GM19452 (cell line): ENCODE measurements at regions not wholly inside any gene's neighbourhood (a gene's known extent, or its start where the extent isn't known, plus 50 kb on each side); places are given as distances from the start of the nearest gene placed in this dataset.

Experiments
- ATAC-seq: cut with Tn5 transposase; IDR thresholded peaks from one replicate; pipeline ENCODE4 v1.9.1; 2021; ENCODE audit not compliant: unreplicated experiment

DNA sequence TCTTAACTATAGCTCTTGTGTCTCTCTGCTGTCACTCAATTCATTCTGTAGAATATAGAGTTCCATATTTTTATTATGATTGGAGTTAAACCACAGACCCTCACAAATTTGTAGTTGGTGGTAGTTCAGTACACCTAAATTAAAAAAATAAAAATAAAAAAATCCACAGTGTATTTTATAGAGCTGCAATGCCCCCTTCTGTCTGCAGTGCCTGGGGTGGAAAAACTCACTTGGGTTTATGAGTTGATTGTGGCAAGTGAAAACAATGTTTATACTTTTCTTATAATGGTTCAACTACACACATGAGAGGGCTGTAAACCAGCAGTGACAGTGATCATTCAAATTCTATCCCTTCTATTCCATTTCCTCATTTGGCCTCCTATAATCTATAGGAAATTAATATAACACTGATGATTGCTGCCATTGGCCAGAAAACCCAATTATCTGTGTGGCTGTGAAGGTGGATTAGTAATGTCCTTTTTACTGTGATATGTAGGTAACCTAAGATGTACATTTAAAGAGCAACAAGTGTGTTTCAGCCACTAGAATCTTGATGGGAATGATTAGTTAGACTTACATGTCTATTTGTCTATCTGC lies 166.9 kb upstream of the LRIG3 start:
- no peak for ATAC-seq

GRCh38 chr12:59086126-59086525 lies 165.8 kb upstream of the LRIG3 start:
- no peak for ATAC-seq

GRCh38 chr12:59085690-59086089 lies 165.4 kb upstream of the LRIG3 start:
- no peak for ATAC-seq

GRCh38 chr12:59084511-59085375 lies 164.4 kb upstream of the LRIG3 start:
- no peak for ATAC-seq

GRCh38 chr12:59082952-59083351 lies 162.6 kb upstream of the LRIG3 start:
- no peak for ATAC-seq

GRCh38 chr12:59080101-59080500 lies 159.8 kb upstream of the LRIG3 start:
- no peak for ATAC-seq

GRCh38 chr12:59079472-59079871 lies 159.2 kb upstream of the LRIG3 start:
- no peak for ATAC-seq

- ATAC-seq = no peak
Measured at GRCh38 chr12:59079002-59079401, 158.7 kb upstream of the LRIG3 start.

DNA sequence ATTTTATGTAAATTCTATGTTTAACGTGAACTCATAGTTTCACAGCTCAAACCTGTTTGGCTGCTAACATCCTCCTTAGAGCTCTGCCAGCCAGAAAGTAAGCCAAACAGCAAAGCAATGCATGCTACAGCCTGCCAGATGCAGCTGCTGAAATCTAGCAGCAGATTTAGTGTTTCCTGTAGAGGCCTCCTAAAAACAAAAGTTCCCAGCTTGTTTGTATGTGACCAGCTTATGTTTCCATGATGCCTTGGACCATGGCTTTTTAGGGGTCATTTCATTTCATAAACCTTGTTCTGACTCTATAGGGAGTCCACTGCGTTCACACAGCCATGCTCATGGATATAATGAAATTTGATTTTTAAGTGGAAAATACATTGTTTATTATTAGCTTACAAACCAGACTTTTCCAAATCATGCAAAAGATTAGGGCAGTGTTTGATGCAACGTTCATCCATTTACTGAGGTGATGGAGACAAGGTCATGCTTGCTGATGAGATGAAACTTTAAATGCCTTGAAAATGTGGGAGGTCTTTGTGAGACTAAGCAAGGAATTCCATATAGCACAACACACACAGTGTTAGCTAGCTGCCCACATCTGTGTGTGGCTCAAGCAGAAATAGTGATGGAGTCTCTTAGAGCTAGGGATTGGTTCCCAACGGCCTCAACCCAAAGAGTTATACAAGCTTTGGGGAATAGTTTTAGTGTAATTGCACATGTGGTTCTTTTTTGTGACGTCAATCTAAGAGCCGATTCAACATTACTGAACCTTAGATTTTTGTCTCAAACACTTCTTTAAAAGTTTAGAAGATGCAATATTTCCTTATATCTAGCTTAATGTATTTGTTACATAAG lies 157.5 kb upstream of the LRIG3 start:
- ATAC-seq = no peak

GRCh38 chr12:59077153-59077552 lies 156.8 kb upstream of the LRIG3 start:
- no peak for ATAC-seq

GRCh38 chr12:59076622-59077021 lies 156.3 kb upstream of the LRIG3 start:
- no peak for ATAC-seq

- no peak for ATAC-seq
Measured at GRCh38 chr12:59075968-59076490, 155.7 kb upstream of the LRIG3 start.

GRCh38 chr12:59075141-59075540 lies 154.8 kb upstream of the LRIG3 start:
- no peak for ATAC-seq

- no peak for ATAC-seq
Measured at GRCh38 chr12:59070322-59070933, 150.1 kb upstream of the LRIG3 start.

GRCh38 chr12:59069516-59069915 lies 149.2 kb upstream of the LRIG3 start:
- no peak for ATAC-seq

DNA sequence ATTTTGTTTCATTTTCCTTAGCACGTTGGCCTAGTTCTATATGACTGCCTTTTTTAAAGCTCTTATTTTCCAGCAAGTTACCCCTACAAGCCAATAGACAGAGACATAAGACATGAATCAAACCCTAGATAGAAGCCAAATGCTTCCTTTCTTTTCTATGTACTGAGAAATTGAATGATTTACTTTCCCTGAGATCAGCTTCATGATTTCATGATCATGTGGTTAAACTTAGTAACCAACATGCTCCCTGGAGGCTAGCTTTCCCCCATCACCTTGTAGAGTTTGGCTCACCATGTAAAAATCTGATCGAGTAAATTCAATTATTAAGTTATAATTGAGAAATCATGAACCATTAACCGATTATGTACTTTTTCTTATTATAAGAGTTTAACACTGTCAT lies 148.1 kb upstream of the LRIG3 start:
- ATAC-seq = no peak

DNA sequence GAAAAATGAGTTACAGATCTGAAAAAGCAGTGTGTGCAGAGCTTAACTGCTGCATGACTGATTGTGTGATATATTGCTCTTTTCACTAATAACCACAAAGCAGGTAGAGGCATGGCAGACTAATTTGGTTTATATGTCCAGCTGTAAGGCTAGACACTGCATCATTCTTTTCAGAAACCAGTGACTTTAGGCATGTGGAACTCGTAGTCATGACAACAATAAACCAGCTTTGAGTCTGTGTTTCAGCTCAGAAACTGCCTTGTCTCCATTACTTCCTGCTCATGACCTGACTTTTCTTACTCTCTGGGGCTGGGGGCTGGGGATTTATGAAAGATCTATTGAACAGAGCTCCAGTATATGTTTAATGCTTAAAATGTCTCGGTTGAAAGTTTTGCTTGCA lies 146.8 kb upstream of the LRIG3 start:
- ATAC-seq = no peak

DNA sequence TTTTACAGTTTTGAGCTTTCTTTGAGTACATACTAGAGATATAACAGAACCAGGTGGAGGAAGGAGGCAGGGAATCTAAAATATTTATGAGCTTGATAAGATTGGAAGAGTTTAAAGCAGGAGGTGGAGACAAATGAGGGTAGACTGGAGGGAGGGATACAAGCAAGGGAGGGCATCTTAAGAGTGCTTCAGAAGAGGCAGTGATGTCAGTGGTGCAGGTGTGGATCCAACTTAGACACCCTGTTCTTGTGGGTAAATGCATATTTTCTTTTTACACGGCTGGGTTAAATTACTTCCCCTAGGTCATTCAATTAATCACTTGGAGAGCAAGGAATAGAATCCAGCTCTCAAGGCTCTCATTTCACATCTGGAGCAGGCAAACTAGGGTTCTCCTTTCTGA lies 146.1 kb upstream of the LRIG3 start:
- ATAC-seq = no peak

DNA sequence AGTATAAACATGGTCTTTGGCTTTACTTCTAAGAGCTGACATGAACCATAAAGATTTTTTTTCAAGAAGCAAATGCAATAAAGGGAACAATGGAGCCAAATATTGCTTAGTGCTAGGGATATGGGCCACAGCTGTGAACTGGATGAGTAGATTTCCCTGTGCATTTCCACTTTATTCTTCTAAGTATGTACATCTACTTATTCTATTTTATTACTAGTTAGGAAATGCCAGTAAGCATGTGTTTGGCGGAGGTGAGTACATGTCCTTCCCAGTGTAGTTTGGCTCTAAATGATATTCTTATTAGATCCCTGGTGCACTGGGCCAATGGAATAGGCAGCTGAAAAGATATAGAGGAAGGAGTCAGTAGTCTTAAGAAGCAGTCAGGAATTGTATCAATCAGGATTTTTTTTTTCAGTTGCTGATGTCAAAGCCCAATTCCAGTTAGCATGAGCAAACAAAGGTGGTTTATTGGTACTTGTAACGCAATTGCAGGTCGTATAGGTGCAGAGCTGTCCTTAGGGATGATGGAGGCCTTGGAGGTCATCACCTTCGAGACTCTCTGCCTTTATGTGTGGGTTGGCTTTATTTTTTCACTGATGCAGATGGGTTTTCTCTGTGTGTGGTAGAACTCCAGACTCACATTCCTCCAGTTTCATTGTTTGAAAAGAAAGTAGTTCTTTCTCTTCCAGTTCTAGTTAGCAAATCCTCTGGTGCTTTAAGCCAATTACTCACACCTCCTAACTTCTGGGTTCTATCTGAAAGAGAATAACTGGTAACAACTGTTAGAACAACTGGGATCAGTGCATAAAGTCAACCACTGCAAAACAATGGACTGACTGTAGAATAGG lies 139.0 kb upstream of the LRIG3 start:
- ATAC-seq = no peak

- no peak for ATAC-seq
Measured at GRCh38 chr12:59056966-59057365, 136.7 kb upstream of the LRIG3 start.
